Middle frontal gyrus (tissue), 1 donor: ENCODE measurements at regions not wholly inside any gene's neighbourhood (a gene's known extent, or its start where the extent isn't known, plus 50 kb on each side); places are given as distances from the start of the nearest gene placed in this dataset.
A peak's percentile ranks its signal among the peaks of the same experiment; 100 is the strongest.
"Not testable (repeated sequence)": the region's sequence is repeated elsewhere in the genome, so short reads cannot be mapped to it uniquely, and the experiment has no call there.

ENCODE experiments used
- DNase-seq: peaks from one replicate; pipeline ENCODE4 v3.0.0-alpha.2; 2015; ENCODE audit warnings: low spot score; ENCODE audit errors: extremely low spot score

- no peak for DNase-seq
These were observed 108.7 kb upstream of the RHOBTB1 start for GRCh38 chr10:61052469-61053205.

- DNase-seq = peak; percentile 39
These were observed 107.4 kb upstream of the RHOBTB1 start for GRCh38 chr10:61051344-61051743.

- DNase-seq = no peak
These were observed 106.2 kb upstream of the RHOBTB1 start for GRCh38 chr10:61050120-61050745.

- DNase-seq = no peak
These were observed 105.4 kb upstream of the RHOBTB1 start for GRCh38 chr10:61049386-61049785.

GRCh38 chr10:61047788-61048560 is 104.0 kb upstream of the RHOBTB1 start:
- no peak for DNase-seq

GRCh38 chr10:61047081-61047480 is 103.1 kb upstream of the RHOBTB1 start:
- DNase-seq = no peak

GRCh38 chr10:61045480-61045879 is 101.5 kb upstream of the RHOBTB1 start:
- not testable (repeated sequence) for DNase-seq

GRCh38 chr10:61042533-61042932 is 98.5 kb upstream of the RHOBTB1 start:
- no peak for DNase-seq

- no peak for DNase-seq
These were observed 96.5 kb upstream of the RHOBTB1 start for GRCh38 chr10:61040399-61041016.

GRCh38 chr10:61039868-61040267 is 95.9 kb upstream of the RHOBTB1 start:
- no peak for DNase-seq

- DNase-seq = not testable (repeated sequence)
These were observed 93.4 kb upstream of the RHOBTB1 start for GRCh38 chr10:61037261-61037830.

- not testable (repeated sequence) for DNase-seq
These were observed 92.2 kb upstream of the RHOBTB1 start for GRCh38 chr10:61036148-61036547.

- no peak for DNase-seq
These were observed 87.4 kb upstream of the RHOBTB1 start for GRCh38 chr10:61031341-61031740.

GRCh38 chr10:61029411-61029810 is 85.4 kb upstream of the RHOBTB1 start:
- DNase-seq = no peak

- no peak for DNase-seq
These were observed 84.9 kb upstream of the RHOBTB1 start for GRCh38 chr10:61028861-61029361.

GRCh38 chr10:61024856-61025201 is 80.8 kb upstream of the RHOBTB1 start:
- DNase-seq = no peak

GRCh38 chr10:61024151-61024855 is 80.3 kb upstream of the RHOBTB1 start:
- DNase-seq = no peak

GRCh38 chr10:61023053-61023452 is 79.1 kb upstream of the RHOBTB1 start:
- DNase-seq = no peak

- DNase-seq = no peak
These were observed 77.9 kb upstream of the RHOBTB1 start for GRCh38 chr10:61021926-61022325.

- no peak for DNase-seq
These were observed 76.6 kb upstream of the RHOBTB1 start for GRCh38 chr10:61020420-61021158.
